ENCODE measurements at regions not wholly inside any gene's neighbourhood (a gene's known extent, or its start where the extent isn't known, plus 50 kb on each side); places are given as distances from the start of the nearest gene placed in this dataset.
A peak's percentile ranks its signal among the peaks of the same experiment; 100 is the strongest.

DNA sequence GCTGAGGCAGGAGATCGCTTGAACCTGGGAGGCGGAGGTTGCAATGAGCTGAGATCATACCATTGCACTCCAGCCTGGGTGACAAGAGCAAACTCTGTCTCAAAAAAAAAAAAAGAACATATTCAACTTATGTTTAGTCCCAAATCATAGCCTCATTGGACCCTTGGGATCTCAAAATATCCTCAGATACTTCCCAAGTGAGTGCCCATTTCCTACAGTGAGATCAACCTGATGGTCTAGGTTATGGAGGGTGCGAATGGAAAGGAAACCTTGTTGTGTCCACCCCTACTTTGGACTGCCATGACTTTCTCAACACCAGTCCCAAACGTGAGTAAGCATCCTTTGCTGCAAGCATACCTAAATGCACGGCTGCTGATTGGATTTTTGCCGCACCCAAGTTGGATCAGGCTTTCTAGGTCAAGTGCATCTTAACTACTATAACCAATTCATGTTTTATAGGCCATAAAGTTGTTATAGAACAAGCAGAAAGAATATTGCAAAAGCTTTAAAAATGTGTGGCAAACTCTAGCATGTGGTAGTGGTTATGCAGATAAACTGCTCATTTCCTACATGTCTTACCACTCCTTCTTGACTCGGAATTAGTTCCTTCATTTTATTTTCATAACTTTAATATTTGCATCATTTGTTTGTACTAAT, 131.2 kb downstream of the PLEKHG1 start:
- no peak overlapping the region for H3K27ac Mint-ChIP-seq
- peaks cover 16 to 41% (median 24%) of the 10 kb centered on the region in 3 donors for H3K4me1 Mint-ChIP-seq
- peak overlapping the region in 1 of 4 donors; percentile 58 for H3K4me3 Mint-ChIP-seq
- peaks cover 6% of the 10 kb centered on the region for H3K36me3 Mint-ChIP-seq
- no peaks in the 10 kb centered on the region for H3K27me3 Mint-ChIP-seq
- H3K9me3 Mint-ChIP-seq = no peaks in the 10 kb centered on the region

DNA sequence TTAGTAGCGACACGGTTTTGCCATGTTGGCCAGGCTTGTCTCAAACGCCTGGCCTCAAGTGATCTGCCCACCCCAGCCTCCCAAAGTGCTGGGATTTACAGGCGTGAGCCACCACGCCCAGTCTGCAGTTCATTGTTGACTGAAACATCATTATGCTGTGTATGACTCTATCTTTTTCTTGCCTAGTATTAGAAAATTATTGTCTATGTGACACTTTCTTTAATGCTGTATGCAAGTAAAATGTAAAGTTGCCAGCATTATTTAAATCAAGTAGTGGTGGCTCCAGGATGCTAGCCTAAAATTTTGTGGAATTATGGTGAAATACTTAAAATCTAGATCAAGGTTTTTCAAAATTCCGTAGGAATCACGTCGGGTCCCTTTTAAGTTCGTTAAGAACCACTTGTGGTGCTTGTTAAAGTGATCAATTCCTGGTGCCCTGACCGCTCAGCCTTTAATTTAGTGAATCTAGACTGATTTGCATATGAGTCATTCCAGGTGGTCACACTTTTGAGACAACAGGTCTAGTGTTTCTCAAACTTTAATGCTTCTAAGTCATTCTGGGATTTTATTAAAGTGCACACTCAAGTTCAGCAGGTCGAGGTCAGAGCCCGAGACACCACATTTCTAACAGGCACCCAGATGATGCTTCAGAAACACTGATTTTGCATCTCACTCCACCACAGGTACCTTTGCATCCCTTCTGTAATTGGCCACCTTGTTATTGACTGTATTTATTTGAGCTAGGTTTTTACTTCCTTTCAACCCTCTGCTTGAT, 132.6 kb upstream of the MTHFD1L start:
- H3K4me3 Mint-ChIP-seq = peak overlapping the region in 1 of 4 donors; percentile 23
- H3K9me3 Mint-ChIP-seq = no peaks in the 10 kb centered on the region
- no peaks in the 10 kb centered on the region for H3K27me3 Mint-ChIP-seq
- H3K27ac Mint-ChIP-seq = peak overlapping the region in 2 of 3 donors; percentile 19 to 55
- H3K4me1 Mint-ChIP-seq = peaks cover 16 to 40% (median 24%) of the 10 kb centered on the region in 3 donors
- H3K36me3 Mint-ChIP-seq = peaks cover 6% of the 10 kb centered on the region

GRCh38 chr6:150733726-150734125, 131.8 kb upstream of the MTHFD1L start:
- H3K27ac Mint-ChIP-seq = peak overlapping the region in 2 of 3 donors; percentile 19 to 55
- H3K36me3 Mint-ChIP-seq = peaks cover 6% of the 10 kb centered on the region
- H3K4me3 Mint-ChIP-seq = no peak overlapping the region
- peaks cover 16 to 48% (median 29%) of the 10 kb centered on the region in 3 donors for H3K4me1 Mint-ChIP-seq
- no peaks in the 10 kb centered on the region for H3K27me3 Mint-ChIP-seq
- no peaks in the 10 kb centered on the region for H3K9me3 Mint-ChIP-seq

GRCh38 chr6:150734235-150734634, 131.3 kb upstream of the MTHFD1L start:
- H3K9me3 Mint-ChIP-seq = no peaks in the 10 kb centered on the region
- no peaks in the 10 kb centered on the region for H3K27me3 Mint-ChIP-seq
- peaks cover 16 to 53% (median 29%) of the 10 kb centered on the region in 3 donors for H3K4me1 Mint-ChIP-seq
- peaks cover 6% of the 10 kb centered on the region for H3K36me3 Mint-ChIP-seq
- no peak overlapping the region for H3K4me3 Mint-ChIP-seq
- H3K27ac Mint-ChIP-seq = peak overlapping the region in 1 of 3 donors; percentile 39

GRCh38 chr6:150735341-150735851, 130.1 kb upstream of the MTHFD1L start:
- H3K4me3 Mint-ChIP-seq = no peak overlapping the region
- no peaks in the 10 kb centered on the region for H3K27me3 Mint-ChIP-seq
- peaks cover 16 to 55% (median 29%) of the 10 kb centered on the region in 3 donors for H3K4me1 Mint-ChIP-seq
- peaks cover 2% of the 10 kb centered on the region for H3K36me3 Mint-ChIP-seq
- peak overlapping the region in 1 of 3 donors; percentile 4 for H3K27ac Mint-ChIP-seq
- no peaks in the 10 kb centered on the region for H3K9me3 Mint-ChIP-seq

GRCh38 chr6:150738092-150738629, 127.3 kb upstream of the MTHFD1L start:
- Mint-ChIP-seq H3K27ac (no peak overlapping the region), H3K36me3 (peaks cover 2% of the 10 kb centered on the region), H3K27me3 (no peaks in the 10 kb centered on the region), H3K9me3 (no peaks in the 10 kb centered on the region), H3K4me3 (peak overlapping the region in 1 of 4 donors; percentile 7), H3K4me1 (peaks cover 13 to 55% (median 28%) of the 10 kb centered on the region in 3 donors)

DNA sequence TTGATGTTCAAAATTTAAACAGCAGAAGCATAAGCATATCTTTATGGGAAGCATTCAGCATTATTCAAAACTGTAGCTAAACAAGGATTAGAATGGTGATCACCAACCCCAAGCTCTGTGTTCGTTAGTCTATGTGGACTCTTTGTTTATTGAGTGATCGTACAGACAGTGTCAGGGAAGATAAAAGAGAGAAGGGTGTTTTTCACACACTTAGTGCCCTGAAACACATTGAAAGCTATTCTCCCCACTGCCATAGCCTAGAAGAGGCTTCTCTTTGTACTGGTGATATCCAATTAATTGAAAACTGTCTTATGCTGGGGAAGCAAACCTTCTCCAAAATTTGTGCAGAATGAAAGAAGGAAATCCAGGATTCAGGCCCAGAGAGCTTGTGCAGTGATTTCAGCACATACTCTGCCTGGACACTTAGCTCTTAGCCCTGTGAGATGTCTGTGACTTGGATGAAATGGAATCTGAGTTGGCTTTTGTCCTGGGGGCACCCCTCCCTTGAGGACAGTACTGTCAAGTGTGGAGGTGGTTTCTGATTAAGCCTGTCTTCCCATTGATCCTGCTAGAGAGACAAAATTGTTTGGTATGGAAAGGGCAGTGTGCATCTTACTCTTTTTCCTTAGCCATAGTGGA, 125.7 kb upstream of the MTHFD1L start:
- Mint-ChIP-seq H3K9me3 (no peaks in the 10 kb centered on the region), H3K27ac (peak overlapping the region in 1 of 3 donors; percentile 24), H3K27me3 (no peaks in the 10 kb centered on the region), H3K36me3 (peaks cover 2% of the 10 kb centered on the region), H3K4me1 (peaks cover 12 to 50% (median 26%) of the 10 kb centered on the region in 3 donors), H3K4me3 (no peak overlapping the region)

GRCh38 chr6:150740453-150740852, 125.0 kb upstream of the MTHFD1L start:
- Mint-ChIP-seq H3K36me3 (no peaks in the 10 kb centered on the region), H3K4me3 (no peak overlapping the region), H3K4me1 (peaks cover 12 to 48% (median 24%) of the 10 kb centered on the region in 3 donors), H3K9me3 (no peaks in the 10 kb centered on the region), H3K27ac (peak overlapping the region in 1 of 3 donors; percentile 0), H3K27me3 (no peaks in the 10 kb centered on the region)

GRCh38 chr6:150741633-150742200, 123.8 kb upstream of the MTHFD1L start:
- Mint-ChIP-seq H3K9me3 (no peaks in the 10 kb centered on the region), H3K27me3 (no peaks in the 10 kb centered on the region), H3K4me1 (peaks cover 15 to 56% (median 24%) of the 10 kb centered on the region in 3 donors), H3K36me3 (peaks cover 3% of the 10 kb centered on the region), H3K4me3 (no peak overlapping the region), H3K27ac (peak overlapping the region; percentile 3 to 68 (median 54))

DNA sequence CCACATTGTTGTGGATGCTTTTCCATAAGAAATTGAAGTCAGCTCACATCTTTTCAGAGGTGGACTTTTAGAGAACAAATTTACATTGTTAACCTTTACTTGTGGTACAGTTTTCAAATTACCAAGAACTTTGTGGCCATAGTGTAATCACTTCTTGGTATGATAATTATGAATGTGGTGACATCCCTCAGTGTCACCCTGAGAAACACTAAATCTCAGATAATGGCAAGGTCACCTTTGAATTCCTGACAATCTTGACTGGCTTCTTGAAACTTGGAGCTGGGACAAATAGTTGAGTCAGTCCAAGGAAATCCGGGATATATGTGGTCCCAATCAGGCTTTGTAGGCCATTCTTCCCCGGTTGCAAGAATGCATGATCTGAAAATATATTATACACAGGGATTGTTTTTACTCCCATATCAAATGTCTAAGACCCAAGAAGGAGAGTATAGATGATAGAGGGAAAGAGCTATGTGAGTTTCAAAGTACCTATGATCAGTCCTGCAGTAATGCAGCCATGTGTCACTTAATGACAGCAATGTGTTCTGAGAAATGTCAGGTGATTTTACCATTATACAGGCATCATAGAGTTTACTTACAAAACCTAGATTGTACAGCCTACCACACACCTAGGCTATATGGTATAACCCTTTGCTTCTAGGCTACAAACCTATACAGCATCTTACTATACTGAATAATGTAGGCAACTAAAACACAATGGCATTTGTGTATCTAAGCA, 120.8 kb upstream of the MTHFD1L start:
- Mint-ChIP-seq H3K36me3 (peaks cover 3% of the 10 kb centered on the region), H3K27ac (no peak overlapping the region), H3K4me1 (peaks cover 12 to 51% (median 20%) of the 10 kb centered on the region in 3 donors), H3K4me3 (no peak overlapping the region), H3K9me3 (no peaks in the 10 kb centered on the region), H3K27me3 (no peaks in the 10 kb centered on the region)

GRCh38 chr6:150745896-150746295, 119.6 kb upstream of the MTHFD1L start:
- no peaks in the 10 kb centered on the region for H3K27me3 Mint-ChIP-seq
- H3K4me1 Mint-ChIP-seq = peaks cover 12 to 39% (median 12%) of the 10 kb centered on the region in 3 donors
- H3K9me3 Mint-ChIP-seq = no peaks in the 10 kb centered on the region
- peaks cover 5% of the 10 kb centered on the region for H3K36me3 Mint-ChIP-seq
- peak overlapping the region in 2 of 3 donors; percentile 16 to 45 for H3K27ac Mint-ChIP-seq
- no peak overlapping the region for H3K4me3 Mint-ChIP-seq

DNA sequence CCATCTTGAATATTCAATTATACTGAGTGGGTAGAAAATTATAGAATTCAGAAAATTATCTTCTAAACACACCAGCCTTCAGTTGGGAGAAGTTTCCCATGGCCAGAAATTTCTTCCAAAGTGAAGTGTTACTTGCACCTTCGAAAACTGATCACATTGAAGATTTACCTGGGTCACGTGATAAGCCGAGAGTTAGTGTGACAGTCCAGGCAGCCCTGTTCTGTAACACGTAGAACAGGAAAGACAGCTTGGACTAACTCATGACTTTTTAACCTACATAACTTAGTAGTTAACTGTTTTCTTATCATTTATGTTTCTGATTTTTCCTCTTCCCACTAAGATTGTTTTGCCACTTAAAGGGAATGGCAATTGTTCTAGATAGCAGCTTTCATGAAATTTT, 118.3 kb upstream of the MTHFD1L start:
- Mint-ChIP-seq H3K9me3 (no peaks in the 10 kb centered on the region), H3K27me3 (no peaks in the 10 kb centered on the region)

GRCh38 chr6:150749091-150749670, 116.3 kb upstream of the MTHFD1L start:
- no peaks in the 10 kb centered on the region for H3K27me3 Mint-ChIP-seq
- no peak overlapping the region for H3K27ac Mint-ChIP-seq
- peaks cover 5% of the 10 kb centered on the region for H3K36me3 Mint-ChIP-seq
- peaks cover 1 to 29% (median 8%) of the 10 kb centered on the region in 3 donors for H3K4me1 Mint-ChIP-seq
- no peaks in the 10 kb centered on the region for H3K9me3 Mint-ChIP-seq
- no peak overlapping the region for H3K4me3 Mint-ChIP-seq

More for the DNA sequence above, 118.3 kb upstream of the MTHFD1L start:
- no peak overlapping the region for H3K27ac Mint-ChIP-seq
- peaks cover 1 to 26% (median 6%) of the 10 kb centered on the region in 3 donors for H3K4me1 Mint-ChIP-seq
- peaks cover 5% of the 10 kb centered on the region for H3K36me3 Mint-ChIP-seq
- no peak overlapping the region for H3K4me3 Mint-ChIP-seq
